NCI-H187 (cell line): ENCODE measurements at regions not wholly inside any gene's neighbourhood (a gene's known extent, or its start where the extent isn't known, plus 50 kb on each side); places are given as distances from the start of the nearest gene placed in this dataset.
"Not testable (repeated sequence)": the region's sequence is repeated elsewhere in the genome, so short reads cannot be mapped to it uniquely, and the experiment has no call there.

ENCODE experiments used
- DNase-seq, 2 experiments: peaks; one replicate each; lab custom pipeline; 2025; lab: John Stamatoyannopoulos, UW

- no peak for DNase-seq
Measured at GRCh38 chr7:68173513-68173912, 1176.9 kb downstream of the TYW1 start.

- peak; percentile 45 to 84 for DNase-seq
Measured at GRCh38 chr7:68176974-68177373, 1180.3 kb downstream of the TYW1 start.

- no peak for DNase-seq
Measured at GRCh38 chr7:68180761-68181160, 1184.1 kb downstream of the TYW1 start.

GRCh38 chr7:68183176-68183575 is 1186.5 kb downstream of the TYW1 start:
- DNase-seq: peak; percentile 85 to 93

- DNase-seq: peak; percentile 81
Measured at GRCh38 chr7:68185631-68186456, 1189.2 kb downstream of the TYW1 start.

- no peak for DNase-seq
Measured at GRCh38 chr7:68187532-68187931, 1190.9 kb downstream of the TYW1 start.

- DNase-seq: no peak
Measured at GRCh38 chr7:68192941-68193340, 1196.3 kb downstream of the TYW1 start.

GRCh38 chr7:68195642-68196041 is 1199.0 kb downstream of the TYW1 start:
- DNase-seq: not testable (repeated sequence)

- no peak for DNase-seq
Measured at GRCh38 chr7:68200051-68200670, 1203.5 kb downstream of the TYW1 start.

- DNase-seq: no peak
Measured at GRCh38 chr7:68203251-68203650, 1206.6 kb downstream of the TYW1 start.

GRCh38 chr7:68205826-68206225 is 1209.2 kb downstream of the TYW1 start:
- no peak for DNase-seq

- DNase-seq: no peak
Measured at GRCh38 chr7:68206946-68207485, 1210.4 kb downstream of the TYW1 start.

- DNase-seq: no peak
Measured at GRCh38 chr7:68207676-68208075, 1211.0 kb downstream of the TYW1 start.

GRCh38 chr7:68209486-68209885 is 1212.9 kb downstream of the TYW1 start:
- DNase-seq: no peak

- no peak for DNase-seq
Measured at GRCh38 chr7:68213838-68214237, 1217.2 kb downstream of the TYW1 start.

GRCh38 chr7:68216051-68216450 is 1219.4 kb downstream of the TYW1 start:
- no peak for DNase-seq

GRCh38 chr7:68217426-68217825 is 1220.8 kb downstream of the TYW1 start:
- DNase-seq: no peak

GRCh38 chr7:68218461-68218860 is 1221.8 kb downstream of the TYW1 start:
- no peak for DNase-seq

- DNase-seq: no peak
Measured at GRCh38 chr7:68222311-68222710, 1225.7 kb downstream of the TYW1 start.

GRCh38 chr7:68224041-68224741 is 1227.6 kb downstream of the TYW1 start:
- peak; percentile 74 to 79 for DNase-seq

GRCh38 chr7:68231011-68231410 is 1234.4 kb downstream of the TYW1 start:
- DNase-seq: not testable (repeated sequence)

- DNase-seq: no peak
Measured at GRCh38 chr7:68235937-68236336, 1239.3 kb downstream of the TYW1 start.
